GM12878 (cell line): ENCODE measurements at regions not wholly inside any gene's neighbourhood (a gene's known extent, or its start where the extent isn't known, plus 50 kb on each side); places are given as distances from the start of the nearest gene placed in this dataset.

Experiments used
- ATF3 ChIP-seq: IDR thresholded peaks from 2 replicates; pipeline ENCODE4 v1.6.1; 2011; ENCODE audit warnings: low read depth, mild to moderate bottlenecking, low read length, moderate library complexity, borderline replicate concordance; ENCODE audit errors: extremely low read depth
- BCL11A ChIP-seq: IDR thresholded peaks from 2 replicates; pipeline ENCODE4 v1.6.1; 2011; ENCODE audit warnings: low read depth, low read length
- BCL3 ChIP-seq: IDR thresholded peaks from 2 replicates; pipeline ENCODE4 v1.6.1; 2011; ENCODE audit warnings: borderline replicate concordance, low read depth, mild to moderate bottlenecking, moderate library complexity, low read length; ENCODE audit not compliant: insufficient read depth, poor library complexity, severe bottlenecking
- CEBPZ ChIP-seq: fragments of 150-350 bp; IDR thresholded peaks from 2 replicates; pipeline ENCODE4 v1.6.1; 2016; ENCODE audit warnings: low read depth, low read length
- GABPA ChIP-seq: IDR thresholded peaks from 2 replicates; pipeline ENCODE4 v1.6.1; 2014; ENCODE audit warnings: antibody characterized with exemption, low read depth, mild to moderate bottlenecking, inconsistent platforms
- GATAD2B ChIP-seq: fragments of 450-650 bp; conservative IDR thresholded peaks from 2 replicates; pipeline ENCODE4 v1.6.1; 2017; ENCODE audit warnings: low read depth, mild to moderate bottlenecking, moderate library complexity
- MTA2 ChIP-seq: fragments of 450-650 bp; IDR thresholded peaks from 2 replicates; pipeline ENCODE4 v1.6.1; 2016; ENCODE audit warnings: low read depth, mild to moderate bottlenecking, moderate library complexity
- MTA3 ChIP-seq: IDR thresholded peaks from 2 replicates; pipeline ENCODE4 v1.6.1; 2012; ENCODE audit warnings: low read length, inconsistent platforms, borderline replicate concordance
- NKRF ChIP-seq: fragments of 450-650 bp; conservative IDR thresholded peaks from 2 replicates; pipeline ENCODE4 v1.6.1; 2017; ENCODE audit warnings: mild to moderate bottlenecking, moderate library complexity
- ZNF274 ChIP-seq: IDR thresholded peaks from one replicate; pipeline ENCODE4 v1.8.0; 2011; ENCODE audit not compliant: insufficient read length, insufficient read depth

GRCh38 chr1:233448109-233448689 is 120.7 kb downstream of the MAP3K21 start (continued):
- no peak for TF ChIP-seq GATAD2B
- TF ChIP-seq MTA2, result no peak
- TF ChIP-seq GABPA, result no peak
- TF ChIP-seq BCL11A, result no peak
- TF ChIP-seq BCL3, result no peak
- TF ChIP-seq MTA3, result no peak
- TF ChIP-seq CEBPZ, result no peak
- TF ChIP-seq NKRF, result no peak
- no peak for TF ChIP-seq ZNF274
- TF ChIP-seq ATF3, result no peak
